Retinal pigment epithelial cell (primary cell): ENCODE measurements at regions not wholly inside any gene's neighbourhood (a gene's known extent, or its start where the extent isn't known, plus 50 kb on each side); places are given as distances from the start of the nearest gene placed in this dataset.

Experiments used
- DNase-seq: peaks from one replicate; pipeline ENCODE4 v3.0.0-alpha.2; 2010; ENCODE audit warnings: low read depth
- H3K4me3 ChIP-seq: 2 replicates; pipeline ENCODE4 v1.5.1; 2011; ENCODE audit warnings: mild to moderate bottlenecking, low read length, control low read depth, moderate library complexity
- CTCF ChIP-seq: conservative IDR thresholded peaks from 2 replicates; pipeline ENCODE4 v1.5.1; 2011; ENCODE audit warnings: low read depth, low read length, control low read depth, inconsistent platforms

DNA sequence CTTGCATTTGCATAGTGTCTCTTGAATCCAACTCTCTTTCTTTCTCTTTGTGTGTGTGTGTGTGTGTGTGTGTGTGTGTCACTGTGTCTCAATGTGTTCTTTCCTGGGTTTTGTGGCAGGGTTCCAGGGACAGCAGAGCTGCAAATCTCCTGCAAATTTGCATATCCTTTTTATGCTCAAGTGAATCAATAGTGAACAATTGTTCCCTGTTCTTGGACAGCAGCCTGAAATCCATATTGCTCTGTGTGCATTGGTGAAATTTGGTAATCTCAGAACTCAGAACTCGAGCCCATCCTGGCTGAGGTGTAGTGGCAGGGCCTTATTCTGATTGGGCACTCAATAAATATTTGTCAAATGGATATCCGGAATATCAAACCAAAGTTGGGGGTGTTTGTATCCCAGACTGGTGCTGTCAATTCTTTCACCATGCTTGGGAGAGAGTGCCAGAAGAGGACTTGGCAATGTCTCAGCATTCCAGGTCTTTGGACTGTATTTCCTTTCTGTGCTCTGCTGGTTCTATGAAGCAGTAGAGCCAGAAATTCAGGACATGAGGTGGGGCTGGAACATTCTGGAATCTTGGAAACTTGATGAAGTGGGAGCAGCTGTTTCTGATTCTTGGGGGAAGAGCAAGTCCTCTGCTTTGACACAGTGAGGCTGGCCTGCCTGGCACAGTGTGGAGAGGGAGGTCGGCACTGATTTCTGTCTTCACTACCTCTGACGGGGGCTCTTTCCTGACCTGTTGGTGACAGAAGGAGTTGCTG is 380.6 kb upstream of the C2CD4B start:
- no peak for TF ChIP-seq CTCF
- H3K4me3 ChIP-seq: no peak overlapping the region
- no peak for DNase-seq

DNA sequence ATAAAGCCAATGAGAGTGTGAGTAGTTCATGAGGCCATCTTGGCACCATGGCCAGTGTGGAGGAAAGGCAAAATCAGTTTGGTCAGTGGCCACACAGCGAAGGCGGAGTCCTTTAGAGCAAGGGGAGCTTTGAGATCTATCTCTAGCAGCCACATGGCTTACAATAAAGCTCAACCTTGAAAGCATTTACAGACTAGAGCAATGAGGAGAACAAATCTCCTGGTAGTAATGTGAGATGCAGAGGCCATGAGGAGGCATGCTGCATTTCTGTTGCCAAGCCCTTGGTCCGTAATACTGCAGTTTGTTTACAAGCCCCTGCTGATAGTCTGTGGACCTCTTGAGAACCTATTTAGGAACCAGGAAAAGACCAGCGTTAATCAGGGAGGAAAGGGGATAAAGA is 381.5 kb upstream of the C2CD4B start:
- H3K4me3 ChIP-seq: no peak overlapping the region
- no peak for DNase-seq
- no peak for TF ChIP-seq CTCF

DNA sequence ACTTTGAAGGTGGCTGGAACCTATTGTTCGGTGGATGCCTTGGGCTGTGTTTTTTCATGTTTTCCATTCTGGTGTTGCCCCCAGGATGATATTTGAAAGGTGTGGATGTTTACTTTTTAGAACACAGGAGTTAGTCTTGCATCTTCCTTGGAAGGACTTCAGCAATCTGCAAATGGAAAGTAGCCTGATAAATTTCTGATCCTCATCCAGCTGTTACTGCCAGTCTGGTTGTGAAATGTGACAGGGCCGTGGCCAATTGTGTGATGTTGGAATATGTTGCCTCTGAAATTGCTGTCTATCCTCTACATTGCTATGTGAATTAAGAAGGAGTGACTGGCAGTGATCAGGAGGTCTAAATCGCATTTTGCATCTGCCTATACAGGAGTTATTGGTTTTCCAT is 382.5 kb upstream of the C2CD4B start:
- no peak for DNase-seq
- no peak overlapping the region for H3K4me3 ChIP-seq
- no peak for TF ChIP-seq CTCF

GRCh38 chr15:62549345-62549970 is 384.4 kb upstream of the C2CD4B start:
- no peak for DNase-seq
- peak; percentile 71 for TF ChIP-seq CTCF
- no peak overlapping the region for H3K4me3 ChIP-seq

- no peak for DNase-seq
- no peak overlapping the region for H3K4me3 ChIP-seq
- no peak for TF ChIP-seq CTCF
These were observed 385.0 kb upstream of the C2CD4B start for GRCh38 chr15:62550106-62550505.

- no peak for TF ChIP-seq CTCF
- DNase-seq: no peak
These were observed 387.4 kb upstream of the C2CD4B start for GRCh38 chr15:62552444-62552843.

More at GRCh38 chr15:62552444-62552843, 387.4 kb upstream of the C2CD4B start:
- no peak overlapping the region for H3K4me3 ChIP-seq
